HCT116 (cell line): ENCODE measurements at regions not wholly inside any gene's neighbourhood (a gene's known extent, or its start where the extent isn't known, plus 50 kb on each side); places are given as distances from the start of the nearest gene placed in this dataset.

Source experiments
- CTCF ChIP-seq, 3 experiments: fragments of 200-600 bp in 1 of 3; sonication (generic) in 1 of 3; IDR thresholded peaks in 2 of 3; conservative IDR thresholded peaks in 1 of 3; 2 replicates each; pipeline ENCODE4 v1.5.1; 2012 to 2017; ENCODE audit warnings: low read depth in 2 of 3, low read length in 2 of 3, antibody characterized with exemption in 1 of 3, borderline replicate concordance in 1 of 3, control low read depth in 1 of 3, mild to moderate bottlenecking in 1 of 3, mixed read lengths in 1 of 3, mixed run types in 1 of 3, moderate library complexity in 1 of 3; ENCODE audit not compliant: insufficient read depth in 1 of 3
- ELF1 ChIP-seq: IDR thresholded peaks from 2 replicates; pipeline ENCODE4 v1.6.1; 2012; ENCODE audit warnings: low read depth, borderline replicate concordance
- MAX ChIP-seq: IDR thresholded peaks from 2 replicates; pipeline ENCODE4 v1.6.1; 2012
- POLR2A ChIP-seq: IDR thresholded peaks from 2 replicates; pipeline ENCODE4 v1.7.0; 2011; ENCODE audit warnings: borderline replicate concordance; ENCODE audit not compliant: insufficient read depth, insufficient read length; ENCODE audit errors: extremely low read depth
- POLR2AphosphoS5 ChIP-seq: IDR thresholded peaks from 2 replicates; pipeline ENCODE4 v1.6.1; 2011; ENCODE audit warnings: mild to moderate bottlenecking, low read depth, low read length, moderate library complexity
- SP1 ChIP-seq: IDR thresholded peaks from 2 replicates; pipeline ENCODE4 v1.6.1; 2012; ENCODE audit warnings: low read depth

DNA sequence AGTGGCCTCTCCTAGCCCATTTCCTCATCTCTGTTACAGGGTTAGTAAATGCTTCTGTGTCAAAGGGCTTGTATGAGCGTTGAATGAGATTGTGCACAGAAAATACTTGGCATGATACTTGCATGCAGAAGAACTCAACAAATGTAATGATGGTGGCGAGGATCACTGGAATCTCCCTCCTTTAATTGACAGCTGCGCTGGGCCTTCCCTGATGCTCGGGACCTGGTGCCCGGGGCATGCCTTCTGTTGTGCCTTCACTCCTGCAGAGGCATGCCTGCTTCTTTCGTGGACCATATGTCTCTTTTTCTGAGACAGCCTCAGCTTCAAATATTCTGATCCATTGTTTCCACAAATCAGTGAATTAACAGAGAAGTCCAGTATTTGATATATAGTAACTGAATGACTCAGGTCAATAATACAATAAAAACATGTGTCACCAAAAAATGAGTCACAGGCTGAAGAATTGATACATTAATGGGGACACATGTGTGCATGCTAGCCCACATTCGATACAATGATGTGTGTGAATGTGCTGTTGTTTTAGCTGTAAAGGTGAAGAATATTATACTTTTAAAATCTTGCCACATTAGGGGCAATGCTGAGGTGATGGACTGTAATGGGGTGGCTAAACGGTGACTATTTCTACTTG, 243.3 kb upstream of the TBL1XR1 start:
- TF ChIP-seq ELF1 (no peak), MAX (no peak), SP1 (0 out of 2 replicates have a peak, but pooled peaks have one; percentile 18), POLR2AphosphoS5 (no peak), CTCF (IDR thresholded peaks at IDR 0.05 in 2 of 3, conservative IDR thresholded peaks at IDR 0.05 in 1 of 3; ENCODE audit: borderline replicate concordance in 1 of 3, insufficient read depth in 1 of 3, low read depth in 2 of 3, low read length in 2 of 3) (no peak), POLR2A (no peak)
